HK-2 (cell line): ENCODE measurements at regions not wholly inside any gene's neighbourhood (a gene's known extent, or its start where the extent isn't known, plus 50 kb on each side); places are given as distances from the start of the nearest gene placed in this dataset.
A peak's percentile ranks its signal among the peaks of the same experiment; 100 is the strongest.
"Not testable (repeated sequence)": the region's sequence is repeated elsewhere in the genome, so short reads cannot be mapped to it uniquely, and the experiment has no call there.

Source experiments
- DNase-seq: peaks from one replicate; pipeline ENCODE4 v3.0.0-alpha.2; 2018; ENCODE audit not compliant: unreplicated experiment

GRCh38 chr4:124105212-124105611 lies 607.3 kb downstream of the ANKRD50 start:
- no peak for DNase-seq

GRCh38 chr4:124111411-124111810 lies 601.1 kb downstream of the ANKRD50 start:
- DNase-seq: no peak

- peak; percentile 9 for DNase-seq
These were observed 600.6 kb downstream of the ANKRD50 start for GRCh38 chr4:124111922-124112321.

GRCh38 chr4:124118061-124118460 lies 594.5 kb downstream of the ANKRD50 start:
- no peak for DNase-seq

- DNase-seq: no peak
These were observed 591.0 kb downstream of the ANKRD50 start for GRCh38 chr4:124121461-124121971.

GRCh38 chr4:124123181-124123580 lies 589.4 kb downstream of the ANKRD50 start:
- no peak for DNase-seq

- no peak for DNase-seq
These were observed 588.8 kb downstream of the ANKRD50 start for GRCh38 chr4:124123721-124124120.

- DNase-seq: not testable (repeated sequence)
These were observed 581.2 kb downstream of the ANKRD50 start for GRCh38 chr4:124131324-124131723.

- DNase-seq: no peak
These were observed 580.4 kb downstream of the ANKRD50 start for GRCh38 chr4:124132161-124132560.

- no peak for DNase-seq
These were observed 578.8 kb downstream of the ANKRD50 start for GRCh38 chr4:124133753-124134152.

GRCh38 chr4:124135409-124135813 lies 577.1 kb downstream of the ANKRD50 start:
- DNase-seq: no peak

- no peak for DNase-seq
These were observed 573.5 kb downstream of the ANKRD50 start for GRCh38 chr4:124139044-124139443.

GRCh38 chr4:124143632-124144031 lies 568.9 kb downstream of the ANKRD50 start:
- no peak for DNase-seq

- DNase-seq: no peak
These were observed 568.3 kb downstream of the ANKRD50 start for GRCh38 chr4:124144238-124144654.

GRCh38 chr4:124146068-124146467 lies 566.5 kb downstream of the ANKRD50 start:
- DNase-seq: no peak

- DNase-seq: no peak
These were observed 561.5 kb downstream of the ANKRD50 start for GRCh38 chr4:124151031-124151430.

GRCh38 chr4:124152132-124152531 lies 560.4 kb downstream of the ANKRD50 start:
- no peak for DNase-seq

GRCh38 chr4:124155239-124155638 lies 557.3 kb downstream of the ANKRD50 start:
- no peak for DNase-seq

- DNase-seq: no peak
These were observed 555.0 kb downstream of the ANKRD50 start for GRCh38 chr4:124157396-124158083.

GRCh38 chr4:124163401-124163800 lies 549.1 kb downstream of the ANKRD50 start:
- DNase-seq: no peak

GRCh38 chr4:124167602-124168001 lies 544.9 kb downstream of the ANKRD50 start:
- no peak for DNase-seq

GRCh38 chr4:124169524-124169923 lies 543.0 kb downstream of the ANKRD50 start:
- not testable (repeated sequence) for DNase-seq

- DNase-seq: no peak
These were observed 538.6 kb downstream of the ANKRD50 start for GRCh38 chr4:124173912-124174311.
